Hematopoietic multipotent progenitor cell treated with erythropoietin and hydrocortisone succinate and interleukin-3 and kit ligand, for 6 days (in vitro differentiated cells): ENCODE measurements at regions not wholly inside any gene's neighbourhood (a gene's known extent, or its start where the extent isn't known, plus 50 kb on each side); places are given as distances from the start of the nearest gene placed in this dataset.
"Not testable (repeated sequence)": the region's sequence is repeated elsewhere in the genome, so short reads cannot be mapped to it uniquely, and the experiment has no call there.

Source experiments
- DNase-seq: peaks from one replicate; pipeline ENCODE4 v3.0.0-alpha.2; 2015

DNA sequence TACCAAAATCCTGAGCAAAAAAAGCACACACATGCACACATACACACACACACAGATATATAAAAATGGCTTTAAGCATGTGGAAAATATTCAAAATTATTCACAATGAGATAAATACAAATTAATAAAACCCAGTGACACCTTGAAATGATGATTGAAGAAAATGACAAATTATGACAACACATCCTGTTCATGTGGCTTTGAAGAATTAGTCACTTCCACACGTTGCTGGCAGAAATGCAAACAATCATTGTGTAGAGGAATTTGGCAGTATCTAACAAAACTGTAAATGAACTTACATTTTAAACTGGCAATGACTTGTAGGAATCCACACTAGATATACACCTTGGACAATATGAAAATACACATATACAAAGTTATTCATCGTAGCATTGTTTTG is 95.8 kb upstream of the RGPD4 start:
- DNase-seq = no peak

DNA sequence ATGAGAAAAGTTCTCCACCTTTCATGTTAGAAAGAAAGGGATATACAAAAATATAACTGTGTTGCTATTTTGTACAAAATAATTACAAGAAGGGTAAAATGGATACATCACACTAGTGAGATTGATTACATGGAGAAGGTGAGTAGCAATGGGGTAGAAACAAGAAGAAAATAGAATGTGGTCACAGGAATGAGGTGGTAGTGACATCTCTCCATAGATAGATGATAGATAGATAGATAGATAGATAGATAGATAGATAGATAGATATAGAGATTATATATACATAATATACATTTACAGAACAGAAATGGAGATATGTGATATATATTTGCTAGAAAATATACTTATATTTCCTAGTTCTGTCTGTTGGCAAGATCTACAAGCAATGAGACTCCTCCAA is 95.3 kb upstream of the RGPD4 start:
- DNase-seq = no peak

DNA sequence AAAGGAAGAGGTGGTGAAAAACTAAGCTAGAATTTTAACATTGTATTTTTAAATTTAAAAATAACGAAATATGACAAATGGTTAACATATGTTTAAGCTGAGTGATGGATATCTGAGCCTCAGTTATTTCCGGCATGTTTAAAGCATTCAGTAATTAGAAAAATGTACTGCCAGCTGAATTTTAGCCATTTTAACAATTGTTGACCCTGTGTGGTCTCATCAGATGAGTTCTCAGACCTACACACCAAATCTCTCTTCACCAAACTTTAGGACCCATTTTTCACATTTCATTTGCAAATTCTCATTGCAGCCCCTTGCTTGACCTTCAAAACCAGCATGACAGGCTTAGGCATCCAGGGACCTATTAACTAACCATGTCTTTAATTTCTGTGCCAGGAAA is 91.5 kb upstream of the RGPD4 start:
- no peak for DNase-seq

DNA sequence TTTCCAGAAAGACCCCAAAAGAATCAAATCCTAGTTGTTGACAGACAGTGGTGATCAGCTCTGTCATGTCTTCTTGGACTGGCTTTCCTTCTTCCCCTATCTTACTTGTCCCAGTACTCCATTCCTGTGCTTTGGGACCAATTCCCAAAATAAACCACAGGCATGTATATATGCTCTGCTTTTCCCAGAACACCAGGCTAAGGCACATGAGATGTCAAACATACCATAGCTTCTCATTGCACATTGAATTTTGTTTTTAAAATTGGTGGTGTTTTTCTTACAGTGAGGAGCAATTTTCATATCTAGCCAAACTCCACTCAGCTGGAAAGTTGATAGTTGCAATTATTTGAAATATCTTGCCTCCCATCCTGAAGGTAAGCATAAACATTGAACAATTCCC is 88.9 kb upstream of the RGPD4 start:
- no peak for DNase-seq

DNA sequence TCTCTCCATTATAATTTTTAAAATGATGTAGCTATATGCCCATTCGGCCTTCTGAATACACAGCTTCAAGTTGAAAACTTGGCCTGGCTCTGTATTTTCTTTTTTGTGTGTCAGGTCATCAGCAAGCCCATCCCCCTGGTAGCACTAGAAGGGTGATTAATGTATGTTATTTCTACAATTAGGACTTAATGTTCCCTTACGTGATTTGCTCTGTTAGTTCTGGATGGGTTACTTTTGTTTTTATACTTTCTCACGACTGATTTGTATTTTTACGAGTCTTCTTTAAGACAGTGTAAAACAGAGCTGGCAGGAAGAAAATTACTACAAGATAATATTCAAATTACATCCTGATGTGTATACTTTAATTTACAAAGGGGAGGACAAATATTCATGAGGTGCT is 88.4 kb upstream of the RGPD4 start:
- no peak for DNase-seq

DNA sequence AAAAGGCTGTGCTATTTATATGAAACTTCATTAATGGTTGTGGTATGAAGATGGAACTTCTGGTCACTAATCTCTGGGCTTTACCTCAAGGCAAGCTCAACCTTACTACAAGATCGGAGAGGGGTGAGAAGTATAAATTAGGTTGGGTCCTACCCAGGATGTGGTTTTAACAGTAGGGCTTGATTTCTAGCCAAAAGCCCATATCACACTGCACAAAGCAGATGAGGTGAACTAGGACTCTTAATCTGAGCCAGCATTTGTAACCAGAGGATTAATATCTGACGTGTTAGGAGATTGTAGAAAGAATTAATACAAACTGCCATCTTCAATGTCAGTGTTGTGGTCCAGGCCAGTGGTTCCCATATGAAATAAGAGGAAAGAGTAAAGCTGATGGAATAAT is 86.4 kb upstream of the RGPD4 start:
- DNase-seq = peak; percentile 93

DNA sequence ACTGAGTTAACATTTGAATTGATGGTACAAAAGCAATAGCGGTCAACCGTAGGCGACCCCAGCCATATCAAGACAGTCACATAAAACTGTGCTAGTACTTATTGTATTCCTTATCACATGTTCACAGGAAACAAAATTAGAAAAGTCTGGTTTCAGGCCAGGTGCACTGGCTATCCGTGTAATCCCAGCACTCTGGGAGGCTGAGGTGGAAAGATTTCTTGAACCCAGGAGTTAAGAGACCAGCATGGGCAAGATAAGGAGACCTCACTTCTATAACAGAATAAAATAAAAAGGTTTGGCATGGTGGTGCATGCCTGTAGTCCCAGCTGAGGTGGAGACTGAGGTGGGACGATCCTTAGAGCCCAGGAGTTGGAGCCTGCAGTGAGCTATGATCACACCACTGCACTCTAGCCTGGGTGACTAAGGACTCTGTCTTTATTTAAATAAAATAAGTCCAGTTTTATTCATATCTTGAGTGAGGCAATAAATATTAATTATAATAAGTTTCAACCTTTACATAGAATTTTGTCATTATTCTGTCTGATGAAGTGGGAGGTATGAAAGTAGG is 84.1 kb upstream of the RGPD4 start:
- DNase-seq = no peak

DNA sequence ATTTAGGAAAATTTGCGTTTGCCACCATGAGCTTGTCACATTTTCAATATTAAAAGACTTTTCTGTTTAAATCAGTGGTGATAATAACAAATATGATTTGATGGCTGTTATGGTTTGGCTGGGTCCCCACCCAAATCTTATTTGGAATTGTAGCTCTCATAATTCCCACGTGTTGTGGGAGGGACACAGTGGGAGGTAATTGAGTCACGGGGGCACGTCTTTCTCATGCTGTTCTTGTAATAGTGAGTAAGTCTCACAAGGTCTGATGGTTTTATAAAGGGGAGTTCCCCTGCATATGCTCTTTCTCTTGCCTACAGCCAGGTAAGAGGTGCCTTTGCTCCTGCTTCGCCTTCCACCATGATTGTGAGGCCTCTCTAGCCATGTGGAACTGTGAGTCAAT is 83.4 kb upstream of the RGPD4 start:
- DNase-seq = no peak

DNA sequence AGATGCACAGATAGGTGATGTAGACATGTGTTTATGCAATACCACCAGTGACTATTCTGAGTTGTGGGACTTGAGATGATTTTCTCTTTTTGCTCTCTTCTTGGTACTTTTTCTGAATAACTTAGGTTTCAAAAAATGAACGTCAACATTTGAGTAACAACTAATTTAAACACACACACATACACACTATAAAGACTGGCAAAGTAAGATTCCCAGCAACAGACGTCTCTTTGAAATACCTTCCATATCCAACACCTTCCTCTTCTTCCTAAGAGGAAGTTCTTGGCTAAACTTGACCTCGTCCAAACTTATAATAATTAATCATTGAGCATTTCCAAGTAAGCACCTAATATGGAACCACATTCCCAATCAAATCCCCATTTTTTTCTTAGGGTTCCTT is 81.6 kb upstream of the RGPD4 start:
- DNase-seq = no peak

DNA sequence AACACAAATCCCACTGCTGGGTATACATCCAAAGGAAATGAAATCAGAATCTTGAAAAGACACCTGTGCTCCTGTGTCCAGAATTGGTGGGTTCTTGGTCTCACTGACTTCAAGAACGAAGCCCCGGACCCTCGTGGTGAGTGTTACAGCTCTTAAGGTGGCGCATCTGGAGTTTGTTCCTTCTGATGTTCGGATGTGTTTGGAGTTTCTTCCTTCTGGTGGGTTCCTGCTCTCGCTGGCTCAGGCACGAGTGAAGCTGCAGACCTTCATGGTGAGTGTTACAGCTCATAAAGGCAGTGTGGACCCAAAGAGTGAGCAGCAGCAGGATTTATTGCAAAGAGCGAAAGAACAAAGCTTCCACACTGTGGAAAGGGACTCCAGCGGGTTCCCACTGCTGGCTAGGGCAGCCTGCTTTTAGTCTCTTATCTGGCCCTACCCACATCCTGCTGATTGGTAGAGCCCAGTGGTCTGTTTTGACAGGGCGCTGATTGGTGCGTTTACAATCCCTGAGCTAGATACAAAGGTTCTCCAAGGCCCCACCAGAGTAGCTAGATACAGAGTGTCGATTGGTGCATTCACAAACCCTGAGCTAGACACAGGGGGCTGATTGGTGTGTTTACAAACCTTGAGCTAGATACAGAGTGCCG is 80.0 kb upstream of the RGPD4 start:
- not testable (repeated sequence) for DNase-seq

DNA sequence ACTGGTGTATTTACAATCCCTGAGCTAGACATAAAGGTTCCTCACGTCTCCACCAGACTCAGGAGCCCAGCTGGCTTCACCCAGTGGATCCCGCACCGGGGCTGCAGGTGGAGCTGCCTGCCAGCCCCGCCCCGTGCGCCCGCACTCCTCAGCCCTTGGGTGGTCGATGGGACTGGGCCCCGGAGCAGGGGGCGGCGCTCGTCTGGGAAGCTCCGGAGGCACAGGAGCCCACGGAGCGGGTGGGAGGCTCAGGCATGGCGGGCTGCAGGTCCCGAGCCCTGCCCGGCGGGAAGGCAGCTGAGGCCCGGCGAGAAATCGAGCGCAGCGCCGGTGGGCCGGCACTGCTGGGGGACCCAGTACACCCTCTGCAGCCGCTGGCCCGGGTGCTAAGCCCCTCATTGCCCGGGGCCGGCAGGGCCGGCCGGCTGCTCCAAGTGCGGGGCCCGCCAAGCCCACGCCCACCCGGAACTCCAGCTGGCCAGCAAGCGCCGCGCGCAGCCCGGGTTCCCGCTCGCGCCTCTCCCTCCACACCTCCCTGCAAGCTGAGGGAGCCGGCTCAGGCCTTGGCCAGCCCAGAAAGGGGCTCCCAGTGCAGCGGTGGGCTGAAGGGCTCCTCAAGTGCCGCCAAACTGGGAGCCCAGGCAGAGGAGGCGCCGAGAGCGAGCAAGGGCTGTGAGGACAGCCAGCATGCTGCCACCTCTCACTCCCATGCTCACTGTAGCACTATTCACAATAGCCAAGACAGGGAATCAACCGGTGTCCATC is 79.3 kb upstream of the RGPD4 start:
- not testable (repeated sequence) for DNase-seq

DNA sequence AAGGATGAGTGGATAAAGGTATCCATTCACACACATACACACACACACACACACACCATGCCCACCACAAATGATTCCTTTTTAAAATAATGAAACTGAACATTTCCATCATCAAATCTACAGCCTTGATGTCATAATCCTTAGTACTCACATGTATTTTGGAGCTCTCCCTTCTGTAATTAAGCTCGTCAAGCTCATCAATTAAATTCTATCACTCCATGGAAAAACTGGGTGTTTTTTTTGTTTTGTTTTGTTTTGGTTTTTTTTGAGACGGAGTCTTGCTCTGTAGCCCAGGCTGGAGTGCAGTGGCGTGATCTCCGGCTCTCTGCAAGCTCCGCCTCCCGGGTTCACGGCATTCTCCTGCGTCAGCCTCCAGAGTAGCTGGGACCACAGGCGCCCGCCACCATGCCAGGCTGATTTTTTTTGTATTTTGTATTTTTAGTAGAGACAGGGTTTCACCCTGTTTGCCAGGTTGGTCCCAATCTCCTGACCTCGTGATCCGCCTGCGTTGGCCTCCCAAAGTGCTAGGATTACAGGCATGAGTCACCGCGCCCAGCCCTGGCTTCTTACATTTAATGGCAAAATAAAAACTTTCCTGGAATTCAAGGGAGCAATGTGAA is 78.6 kb upstream of the RGPD4 start:
- no peak for DNase-seq

DNA sequence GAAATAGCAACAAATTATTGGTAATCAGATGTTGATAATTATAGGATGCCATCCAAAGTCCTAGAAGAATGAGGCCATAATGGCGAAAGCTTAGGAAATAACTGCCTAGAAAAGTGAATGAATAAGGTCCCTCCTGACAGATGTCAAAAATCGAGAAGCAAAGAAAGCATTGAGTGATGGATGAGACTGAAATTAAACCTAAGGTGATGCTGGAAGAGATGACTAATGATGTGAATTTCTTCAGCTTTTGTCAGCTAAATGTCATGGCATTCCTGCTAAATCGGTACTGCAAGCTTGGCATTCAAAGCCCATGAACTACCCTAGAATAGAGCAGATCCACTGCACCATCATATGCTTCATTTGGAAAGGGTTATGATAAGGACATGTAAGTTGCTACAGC is 74.8 kb upstream of the RGPD4 start:
- DNase-seq = no peak

DNA sequence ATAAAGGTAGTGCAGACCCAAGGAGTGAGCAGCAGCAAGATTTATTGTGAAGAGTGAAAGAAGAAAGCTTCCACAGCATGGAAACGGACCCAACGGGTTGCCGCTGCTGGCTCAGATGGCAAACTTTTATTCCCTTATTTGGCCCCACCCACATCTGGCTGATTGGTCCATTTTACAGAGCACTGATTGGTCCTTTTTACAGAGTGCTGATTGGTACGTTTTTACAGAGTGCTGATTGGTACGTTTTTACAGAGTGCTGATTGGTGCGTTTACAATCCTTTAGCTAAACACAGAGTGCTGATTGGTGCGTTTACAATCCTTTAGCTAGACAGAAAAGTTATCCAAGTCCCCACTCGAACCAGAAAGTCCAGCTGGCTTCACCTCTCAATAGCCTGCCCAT is 72.9 kb upstream of the RGPD4 start:
- DNase-seq = not testable (repeated sequence)

DNA sequence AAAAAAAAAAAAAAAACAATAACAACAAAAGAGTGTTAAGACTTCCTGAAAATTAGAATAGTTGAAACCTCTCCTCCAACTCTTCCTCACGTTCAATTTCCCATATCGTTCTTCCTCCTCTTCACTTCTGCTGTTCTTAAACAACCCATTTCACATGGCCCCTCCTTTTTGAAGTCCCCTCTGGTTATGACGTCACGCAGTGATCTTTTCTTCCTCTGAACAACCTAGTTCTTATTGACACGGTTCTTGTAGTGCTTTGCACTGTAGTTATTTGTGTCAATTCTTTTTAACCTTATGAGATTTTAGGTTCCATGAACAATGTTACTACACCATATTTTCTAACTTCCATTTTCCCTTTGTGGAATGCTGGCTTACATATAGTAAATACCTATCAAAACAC is 69.5 kb upstream of the RGPD4 start:
- DNase-seq = no peak

DNA sequence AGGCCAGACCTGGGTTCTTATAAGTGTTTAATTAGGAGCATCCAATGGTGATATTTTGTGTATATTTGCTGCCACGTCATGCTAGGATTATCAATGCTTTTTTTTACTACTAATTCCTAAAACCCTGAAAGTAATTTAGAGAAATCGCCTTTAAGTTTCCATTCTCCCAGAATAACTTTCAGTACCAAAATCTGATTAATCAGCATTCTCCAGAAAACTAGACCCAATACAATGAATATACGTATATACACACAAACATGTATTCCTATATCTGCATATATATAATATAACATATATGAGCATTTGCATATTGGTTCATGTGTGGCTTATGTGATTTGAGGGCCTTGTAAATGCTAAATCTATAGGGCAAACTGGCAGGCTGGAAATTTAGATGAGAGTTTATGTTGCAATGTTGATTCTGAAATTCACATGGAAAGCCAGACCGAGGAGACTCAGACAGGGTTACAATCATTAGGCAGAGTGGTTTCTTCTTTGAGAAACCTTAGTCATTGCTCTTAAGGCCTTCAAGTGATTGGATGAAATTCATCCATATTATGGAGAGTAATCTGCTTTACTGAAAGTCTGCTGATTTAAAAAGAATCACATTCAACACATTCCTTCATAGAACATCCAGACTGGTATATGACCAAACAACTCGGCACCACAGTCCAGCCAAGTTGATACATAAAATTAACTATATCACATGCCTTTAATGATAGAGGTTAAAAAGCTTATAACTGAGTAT is 65.9 kb upstream of the RGPD4 start:
- no peak for DNase-seq

DNA sequence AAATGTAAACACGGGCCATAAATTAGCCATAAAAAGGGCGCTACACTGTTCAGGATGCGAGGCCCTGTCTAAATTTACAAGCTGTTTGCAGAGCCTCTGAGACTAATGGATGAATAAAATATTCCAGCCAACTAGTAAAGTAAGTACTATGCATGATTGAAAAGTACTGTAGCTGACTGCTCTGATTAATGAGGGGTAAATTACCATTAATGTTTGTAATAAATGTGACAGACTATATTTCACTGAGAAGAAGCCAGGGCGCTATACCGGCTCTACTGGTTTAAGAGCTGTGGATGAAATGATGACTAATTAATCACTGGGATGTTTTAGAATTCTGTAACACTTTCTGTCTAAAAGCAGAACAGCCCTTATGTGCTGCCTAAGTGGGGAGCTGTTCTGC is 54.3 kb upstream of the RGPD4 start:
- DNase-seq = no peak

DNA sequence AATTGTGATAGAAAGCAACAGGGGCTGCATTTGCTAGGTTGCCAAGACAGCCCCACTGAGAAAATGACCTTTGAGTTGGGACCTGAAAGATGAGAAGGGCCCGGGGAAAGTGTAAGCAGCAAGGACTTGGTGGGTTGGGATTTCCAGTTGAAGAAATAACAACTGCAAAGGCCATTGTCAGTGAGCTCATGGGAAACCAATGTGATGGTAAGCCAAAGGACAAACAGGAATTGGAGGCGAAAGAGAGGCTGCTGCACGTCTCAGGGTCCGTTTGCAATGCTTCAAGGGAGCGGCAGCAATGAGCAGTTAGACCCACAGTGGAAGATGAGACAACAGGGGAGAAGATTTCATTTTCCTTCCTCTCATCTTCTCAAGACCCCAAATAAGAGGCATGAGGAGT is 51.5 kb upstream of the RGPD4 start:
- no peak for DNase-seq

DNA sequence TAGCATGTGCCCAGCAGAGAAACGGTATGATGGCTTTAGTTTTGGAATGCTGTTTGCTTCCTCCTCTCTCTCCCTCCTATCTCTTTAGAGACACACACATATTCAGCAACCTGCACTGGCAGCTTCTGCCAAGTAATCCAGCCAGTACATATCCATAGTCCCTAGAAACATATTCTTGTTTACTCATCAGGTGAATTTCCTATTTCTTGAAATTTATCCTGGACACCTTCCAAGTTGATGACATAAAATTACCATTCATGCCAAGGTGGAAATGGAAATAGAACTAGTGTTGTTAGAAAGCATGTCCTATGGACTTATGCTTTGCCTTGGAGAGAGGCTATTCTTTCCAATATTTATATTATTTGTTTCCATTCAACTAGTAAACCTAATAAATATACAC is 50.9 kb upstream of the RGPD4 start:
- no peak for DNase-seq

DNA sequence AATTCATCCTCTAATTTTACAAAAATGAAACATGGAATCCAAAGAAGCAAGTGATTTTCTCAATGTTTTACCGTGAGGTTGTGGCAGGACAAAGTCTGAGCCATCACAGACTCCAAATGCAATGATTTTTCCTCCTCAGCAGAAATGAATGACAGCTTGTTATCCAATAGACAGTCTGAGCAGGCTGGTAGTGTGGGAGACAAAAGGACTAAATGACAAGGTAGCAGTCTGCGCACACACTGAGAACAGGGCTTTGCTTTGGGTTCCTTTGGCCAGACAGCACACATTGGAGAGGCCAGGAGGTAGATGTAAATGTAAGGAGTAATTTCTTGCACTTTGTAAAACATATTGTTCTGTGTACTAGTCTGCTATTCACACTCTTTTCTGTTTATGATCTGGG is 50.3 kb upstream of the RGPD4 start:
- no peak for DNase-seq
